ENCODE measurements at regions not wholly inside any gene's neighbourhood (a gene's known extent, or its start where the extent isn't known, plus 50 kb on each side); places are given as distances from the start of the nearest gene placed in this dataset.

GRCh38 chr7:38002689-38003088, 82.2 kb downstream of the EPDR1 start:
- Mint-ChIP-seq H3K27me3 (peaks cover 8% of the 10 kb centered on the region), H3K9me3 (no peaks in the 10 kb centered on the region), H3K27ac (no peak overlapping the region), H3K4me3 (no peak overlapping the region), H3K4me1 (no peaks in the 10 kb centered on the region), H3K36me3 (ENCODE audit: low read depth) (no peaks in the 10 kb centered on the region)
- ATAC-seq (no peak), DNase-seq (no peak)

DNA sequence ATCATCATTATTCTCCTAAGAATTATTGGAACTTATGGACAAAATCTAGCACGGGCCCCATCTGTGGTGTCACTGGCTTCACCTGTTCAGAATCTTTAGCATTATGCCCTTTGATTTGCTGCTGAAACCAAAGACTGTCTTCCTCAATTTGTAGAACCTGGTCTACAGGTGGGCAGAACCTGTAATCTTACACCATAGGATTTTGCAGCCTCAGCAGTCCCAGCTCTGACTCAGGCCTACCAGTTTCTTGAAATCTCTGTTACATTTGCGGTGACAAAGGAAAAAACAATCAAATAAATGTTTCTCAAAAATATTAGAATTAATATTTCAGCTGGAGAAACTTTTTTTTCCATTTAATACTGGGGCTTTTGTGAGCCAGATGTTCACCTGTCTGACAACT, 86.1 kb downstream of the EPDR1 start:
- Mint-ChIP-seq H3K27me3 (peaks cover 12% of the 10 kb centered on the region), H3K4me3 (no peak overlapping the region), H3K36me3 (ENCODE audit: low read depth) (no peaks in the 10 kb centered on the region), H3K27ac (no peak overlapping the region), H3K4me1 (no peaks in the 10 kb centered on the region), H3K9me3 (peaks cover 12% of the 10 kb centered on the region)
- DNase-seq, result no peak
- no peak for ATAC-seq

GRCh38 chr7:38007096-38007495, 86.7 kb downstream of the EPDR1 start:
- Mint-ChIP-seq H3K4me3 (no peak overlapping the region), H3K27me3 (peaks cover 12% of the 10 kb centered on the region), H3K27ac (no peak overlapping the region), H3K4me1 (no peaks in the 10 kb centered on the region), H3K9me3 (peaks cover 12% of the 10 kb centered on the region), H3K36me3 (ENCODE audit: low read depth) (no peaks in the 10 kb centered on the region)
- DNase-seq (no peak), ATAC-seq (no peak)

- Mint-ChIP-seq H3K27ac (no peak overlapping the region), H3K9me3 (peaks cover 12% of the 10 kb centered on the region), H3K36me3 (ENCODE audit: low read depth) (no peaks in the 10 kb centered on the region), H3K4me1 (no peaks in the 10 kb centered on the region), H3K4me3 (no peak overlapping the region), H3K27me3 (peaks cover 6% of the 10 kb centered on the region)
- DNase-seq (no peak), ATAC-seq (no peak)
Measured at GRCh38 chr7:38013246-38013645, 92.8 kb downstream of the EPDR1 start.

DNA sequence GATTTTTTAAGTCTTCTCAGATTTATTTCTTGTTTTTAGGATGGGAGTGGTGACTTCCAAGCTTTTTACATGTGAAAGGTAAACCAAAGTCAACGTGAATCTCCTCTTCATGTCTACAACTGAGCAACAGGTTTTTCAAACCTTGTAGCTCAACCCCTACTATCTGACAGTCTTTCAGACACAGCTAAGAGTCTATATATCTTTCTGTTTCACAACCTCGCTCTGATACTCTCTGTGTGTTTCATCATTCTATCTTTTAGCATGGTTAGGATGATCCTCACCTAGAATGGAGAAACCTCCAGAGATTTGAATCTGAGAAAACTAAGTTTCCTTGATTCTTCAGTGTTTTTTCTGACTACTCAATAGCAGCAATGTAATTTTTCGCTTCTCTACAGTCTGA, 96.1 kb downstream of the EPDR1 start:
- no peaks in the 10 kb centered on the region for H3K9me3 Mint-ChIP-seq
- DNase-seq (no peak), ATAC-seq (no peak)
- H3K27me3 Mint-ChIP-seq, result no peaks in the 10 kb centered on the region
- H3K36me3 Mint-ChIP-seq (ENCODE audit: low read depth), result no peaks in the 10 kb centered on the region
- H3K4me3 Mint-ChIP-seq, result no peak overlapping the region
- H3K27ac Mint-ChIP-seq, result no peak overlapping the region
- H3K4me1 Mint-ChIP-seq, result no peaks in the 10 kb centered on the region

- Mint-ChIP-seq H3K9me3 (no peaks in the 10 kb centered on the region), H3K27ac (no peak overlapping the region), H3K4me3 (no peak overlapping the region), H3K4me1 (no peaks in the 10 kb centered on the region), H3K36me3 (ENCODE audit: low read depth) (no peaks in the 10 kb centered on the region), H3K27me3 (no peaks in the 10 kb centered on the region)
- ATAC-seq (no peak), DNase-seq (no peak)
Measured at GRCh38 chr7:38017320-38017719, 96.9 kb downstream of the EPDR1 start.

DNA sequence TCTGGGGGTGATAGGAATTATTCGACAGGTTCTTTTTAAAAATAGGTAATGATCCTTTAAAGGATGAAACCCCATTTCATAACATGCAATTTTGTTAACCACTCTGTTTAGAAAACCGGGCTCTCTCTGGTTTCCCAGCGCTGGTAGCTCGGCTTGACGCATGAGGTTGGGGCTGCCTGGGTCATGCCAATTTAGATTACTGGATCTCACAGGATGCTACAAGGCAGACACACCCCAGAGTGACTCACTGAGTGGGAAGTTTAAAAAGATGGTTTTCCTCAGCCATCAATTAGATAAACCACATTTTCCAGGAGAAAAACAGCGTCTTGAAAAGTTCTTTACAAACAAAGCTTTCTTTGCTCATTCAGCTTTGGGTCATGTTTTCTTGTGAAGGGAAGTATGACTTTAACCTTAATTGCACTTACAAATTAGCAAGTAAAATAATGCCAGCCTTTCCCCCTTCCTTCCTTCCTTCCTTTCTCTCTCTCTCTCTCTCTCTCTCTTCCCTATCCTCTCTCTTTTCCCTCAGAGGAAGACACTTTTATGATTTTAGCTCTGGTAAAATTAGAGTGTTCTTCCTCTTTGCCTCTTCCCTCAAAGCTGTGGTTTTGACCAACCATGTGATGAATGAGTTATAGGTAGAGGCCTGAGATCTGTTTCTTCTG, 99.8 kb downstream of the EPDR1 start:
- ATAC-seq (no peak), DNase-seq (no peak)
- Mint-ChIP-seq H3K27me3 (no peaks in the 10 kb centered on the region), H3K4me1 (no peaks in the 10 kb centered on the region), H3K4me3 (no peak overlapping the region), H3K9me3 (no peaks in the 10 kb centered on the region), H3K27ac (no peak overlapping the region), H3K36me3 (ENCODE audit: low read depth) (no peaks in the 10 kb centered on the region)

- no peaks in the 10 kb centered on the region for H3K4me1 Mint-ChIP-seq
- H3K27ac Mint-ChIP-seq, result no peak overlapping the region
- no peaks in the 10 kb centered on the region for H3K9me3 Mint-ChIP-seq
- DNase-seq (no peak), ATAC-seq (no peak)
- H3K36me3 Mint-ChIP-seq (ENCODE audit: low read depth), result no peaks in the 10 kb centered on the region
- H3K27me3 Mint-ChIP-seq, result no peaks in the 10 kb centered on the region
- no peak overlapping the region for H3K4me3 Mint-ChIP-seq
Measured at GRCh38 chr7:38021892-38022291, 101.5 kb downstream of the EPDR1 start.

GRCh38 chr7:38025815-38026214, 105.4 kb downstream of the EPDR1 start:
- no peaks in the 10 kb centered on the region for H3K36me3 Mint-ChIP-seq (ENCODE audit: low read depth)
- H3K4me1 Mint-ChIP-seq, result no peaks in the 10 kb centered on the region
- no peaks in the 10 kb centered on the region for H3K9me3 Mint-ChIP-seq
- H3K27ac Mint-ChIP-seq, result no peak overlapping the region
- no peak overlapping the region for H3K4me3 Mint-ChIP-seq
- H3K27me3 Mint-ChIP-seq, result no peaks in the 10 kb centered on the region
- ATAC-seq, result no peak
- no peak for DNase-seq

DNA sequence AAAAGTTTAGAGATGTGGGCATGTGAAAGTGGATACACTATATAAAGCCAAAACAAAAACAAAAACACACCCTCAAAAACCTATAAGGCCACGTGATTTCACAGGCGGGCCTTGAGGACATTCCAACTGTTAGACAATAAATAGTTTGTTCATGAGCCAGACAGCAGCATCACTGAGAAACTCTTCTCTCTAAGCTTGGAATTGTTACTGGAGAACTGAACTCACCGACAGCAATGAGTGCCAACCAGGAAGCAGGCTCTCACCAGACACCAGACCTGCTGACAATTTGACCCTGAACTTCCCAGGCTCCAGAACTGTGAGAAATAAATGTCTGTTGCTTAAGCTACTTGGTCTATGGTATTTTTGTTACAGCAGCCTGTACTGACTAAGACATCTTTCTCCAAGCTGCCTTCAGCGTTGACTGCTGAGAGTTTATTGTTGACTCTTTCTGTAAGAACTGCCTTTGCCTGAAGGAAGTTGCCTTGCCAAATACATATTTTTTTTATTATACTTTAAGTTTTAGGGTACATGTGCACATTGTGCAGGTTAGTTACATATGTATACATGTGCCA, 107.5 kb downstream of the EPDR1 start:
- no peak for ATAC-seq
- no peak overlapping the region for H3K27ac Mint-ChIP-seq
- no peaks in the 10 kb centered on the region for H3K36me3 Mint-ChIP-seq (ENCODE audit: low read depth)
- H3K4me3 Mint-ChIP-seq, result no peak overlapping the region
- no peaks in the 10 kb centered on the region for H3K4me1 Mint-ChIP-seq
- no peak for DNase-seq
- H3K27me3 Mint-ChIP-seq, result no peaks in the 10 kb centered on the region
- no peaks in the 10 kb centered on the region for H3K9me3 Mint-ChIP-seq

DNA sequence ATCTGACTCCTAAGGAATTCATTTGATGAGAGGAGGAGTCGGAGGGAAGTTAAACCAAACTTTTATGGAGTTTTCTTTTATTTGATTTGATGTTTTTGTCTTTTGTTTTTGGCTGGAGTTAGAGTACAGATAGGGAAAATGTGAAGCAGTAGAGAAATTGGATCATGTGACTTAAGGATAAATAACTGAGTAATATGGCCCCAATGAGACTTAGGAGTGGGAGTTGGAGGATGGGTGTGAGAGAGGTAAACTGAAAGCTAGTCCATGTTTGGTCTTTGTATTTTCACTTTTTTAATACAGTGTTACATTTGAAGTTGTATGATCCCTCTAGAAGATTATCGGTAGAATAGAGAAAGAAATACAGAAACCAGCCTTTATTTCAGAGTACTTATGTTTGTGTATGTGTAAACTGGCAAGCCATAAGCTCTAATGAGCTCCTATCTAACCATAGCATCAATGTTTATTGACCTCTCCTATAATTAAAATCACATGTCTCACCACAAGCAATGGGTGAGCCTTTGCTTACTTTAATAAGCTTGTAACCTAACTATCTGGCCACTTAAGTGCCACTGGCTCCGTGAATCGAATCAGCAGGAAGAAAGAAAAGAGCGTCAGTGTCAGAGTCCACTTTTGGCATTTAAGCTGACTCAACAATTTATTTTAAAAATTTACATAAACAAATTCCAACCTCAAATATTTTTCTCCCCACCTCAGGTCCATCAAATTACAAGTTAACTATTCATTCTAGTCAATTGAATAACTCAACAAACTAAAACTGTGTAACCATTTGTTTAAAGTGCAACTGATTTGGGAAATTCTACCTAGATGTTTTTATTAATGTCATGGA, 113.8 kb downstream of the EPDR1 start:
- no peak for ATAC-seq
- Mint-ChIP-seq H3K36me3 (ENCODE audit: low read depth) (no peaks in the 10 kb centered on the region), H3K27me3 (no peaks in the 10 kb centered on the region), H3K4me1 (no peaks in the 10 kb centered on the region), H3K4me3 (no peak overlapping the region), H3K9me3 (no peaks in the 10 kb centered on the region), H3K27ac (no peak overlapping the region)
- DNase-seq, result no peak

DNA sequence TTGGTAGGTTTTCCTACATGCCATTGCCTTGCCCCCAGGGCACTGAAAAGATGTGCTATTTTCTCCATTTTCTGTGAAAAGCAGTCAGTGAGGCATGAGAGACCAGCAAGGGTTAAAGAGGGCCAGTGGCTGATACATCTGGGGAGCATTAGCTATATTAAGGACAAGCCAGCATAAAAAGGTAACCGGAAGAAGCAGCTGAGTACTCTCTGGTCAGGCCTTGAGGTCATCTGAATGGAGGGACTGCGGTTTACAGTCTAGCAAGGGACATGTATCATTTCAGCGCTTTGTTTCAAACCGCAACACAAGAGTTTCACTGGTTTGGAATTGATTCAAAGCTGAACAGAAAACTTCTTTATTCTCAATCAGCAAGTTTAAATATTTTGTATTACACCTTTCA, 120.4 kb downstream of the EPDR1 start:
- H3K27me3 Mint-ChIP-seq, result no peaks in the 10 kb centered on the region
- no peaks in the 10 kb centered on the region for H3K4me1 Mint-ChIP-seq
- H3K4me3 Mint-ChIP-seq, result no peak overlapping the region
- H3K9me3 Mint-ChIP-seq, result no peaks in the 10 kb centered on the region
- no peaks in the 10 kb centered on the region for H3K36me3 Mint-ChIP-seq (ENCODE audit: low read depth)
- no peak for ATAC-seq
- DNase-seq, result no peak
- H3K27ac Mint-ChIP-seq, result no peak overlapping the region

DNA sequence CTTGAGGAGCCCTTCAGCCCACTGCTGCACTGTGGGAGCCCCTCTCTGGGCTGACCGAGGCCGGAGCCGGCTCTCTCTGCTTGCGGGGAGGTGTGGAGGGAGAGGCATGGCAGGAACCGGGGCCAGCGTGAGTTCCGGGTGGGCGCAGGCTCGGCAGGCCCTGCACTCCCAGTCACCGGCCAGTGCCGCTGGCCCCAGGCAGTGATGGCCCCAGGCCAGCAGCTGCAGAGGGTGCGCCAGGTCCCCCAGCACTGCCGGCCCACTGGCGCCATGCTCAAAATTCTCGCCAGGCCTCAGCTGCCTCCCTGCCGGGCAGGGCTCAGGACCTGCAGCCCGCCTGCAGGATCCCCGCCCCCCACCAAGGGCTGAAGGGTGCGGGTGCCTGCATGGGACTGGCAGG, 128.4 kb upstream of the STARD3NL start:
- ATAC-seq (no peak), DNase-seq (no peak)
- Mint-ChIP-seq H3K4me3 (no peak overlapping the region), H3K27me3 (peaks cover 4% of the 10 kb centered on the region), H3K9me3 (peaks cover 11% of the 10 kb centered on the region), H3K4me1 (no peaks in the 10 kb centered on the region), H3K36me3 (ENCODE audit: low read depth) (no peaks in the 10 kb centered on the region), H3K27ac (no peak overlapping the region)

GRCh38 chr7:38051311-38051710, 126.7 kb upstream of the STARD3NL start:
- Mint-ChIP-seq H3K36me3 (ENCODE audit: low read depth) (no peaks in the 10 kb centered on the region), H3K9me3 (peaks cover 11% of the 10 kb centered on the region), H3K27ac (no peak overlapping the region), H3K4me3 (no peak overlapping the region), H3K4me1 (no peaks in the 10 kb centered on the region), H3K27me3 (peaks cover 4% of the 10 kb centered on the region)
- no peak for DNase-seq
- ATAC-seq, result no peak

GRCh38 chr7:38051786-38052185, 126.3 kb upstream of the STARD3NL start:
- H3K4me3 Mint-ChIP-seq, result no peak overlapping the region
- H3K4me1 Mint-ChIP-seq, result no peaks in the 10 kb centered on the region
- no peak for ATAC-seq
- H3K27me3 Mint-ChIP-seq, result peaks cover 4% of the 10 kb centered on the region
- no peak overlapping the region for H3K27ac Mint-ChIP-seq
- no peak for DNase-seq
- peaks cover 11% of the 10 kb centered on the region for H3K9me3 Mint-ChIP-seq
- no peaks in the 10 kb centered on the region for H3K36me3 Mint-ChIP-seq (ENCODE audit: low read depth)
